Omental fat pad (tissue), 3 donors: ENCODE measurements at regions not wholly inside any gene's neighbourhood (a gene's known extent, or its start where the extent isn't known, plus 50 kb on each side); places are given as distances from the start of the nearest gene placed in this dataset.

ENCODE experiments used
- ATAC-seq: fragments of 150-250 bp; one replicate; pipeline ENCODE4 v1.9.1; 2016; ENCODE audit warnings: mild to moderate bottlenecking, moderate library complexity; ENCODE audit not compliant: low FRiP score
- DNase-seq: peaks from one replicate; pipeline ENCODE4 v3.0.0-alpha.2; 2019; ENCODE audit warnings: low spot score
- CTCF ChIP-seq, 3 donors: fragments of 450-650 bp; IDR thresholded peaks; one replicate each; pipeline ENCODE4 v1.5.1; 2016 to 2017; ENCODE audit warnings: antibody characterized with exemption in 3 of 3, mild to moderate bottlenecking in 3 of 3, moderate library complexity in 2 of 3

- DNase-seq = no peak
- no peak for ATAC-seq
- TF ChIP-seq CTCF (IDR thresholded peaks at IDR 0.05) = no peak
These were observed 87.8 kb downstream of the VCX2 start for GRCh38 chrX:8083286-8083685.

- TF ChIP-seq CTCF (IDR thresholded peaks at IDR 0.05) = no peak
These were observed 95.4 kb downstream of the VCX2 start for GRCh38 chrX:8075636-8076035.

GRCh38 chrX:8067754-8068462, 103.2 kb downstream of the VCX2 start:
- TF ChIP-seq CTCF (IDR thresholded peaks at IDR 0.05) = no peak
- DNase-seq = no peak
- no peak for ATAC-seq

More at GRCh38 chrX:8075636-8076035, 95.4 kb downstream of the VCX2 start:
- no peak for DNase-seq
- ATAC-seq = no peak

- no peak for TF ChIP-seq CTCF (IDR thresholded peaks at IDR 0.05)
- DNase-seq (no peak), ATAC-seq (no peak)
These were observed 118.2 kb downstream of the VCX2 start for GRCh38 chrX:8052909-8053308.

- DNase-seq (no peak), ATAC-seq (no peak)
- TF ChIP-seq CTCF (IDR thresholded peaks at IDR 0.05) = no peak
These were observed 121.2 kb downstream of the VCX2 start for GRCh38 chrX:8049827-8050226.

- ATAC-seq (no peak), DNase-seq (no peak)
- no peak for TF ChIP-seq CTCF (IDR thresholded peaks at IDR 0.05)
These were observed 121.3 kb upstream of the PNPLA4 start for GRCh38 chrX:8048466-8048865.

GRCh38 chrX:8044947-8045346, 117.7 kb upstream of the PNPLA4 start:
- no peak for TF ChIP-seq CTCF (IDR thresholded peaks at IDR 0.05)
- ATAC-seq (peak; percentile 35), DNase-seq (no peak)
